Mammary epithelial cell (primary cell): ENCODE measurements at regions not wholly inside any gene's neighbourhood (a gene's known extent, or its start where the extent isn't known, plus 50 kb on each side); places are given as distances from the start of the nearest gene placed in this dataset.

ENCODE experiments used
- CTCF ChIP-seq, 2 donors: IDR thresholded peaks in 1 of 2; conservative IDR thresholded peaks in 1 of 2; 2 replicates each; pipeline ENCODE4 v1.5.1; 2011 to 2012; ENCODE audit warnings: inconsistent platforms in 2 of 2, low read length in 2 of 2, mild to moderate bottlenecking in 2 of 2, control low read depth in 1 of 2, low read depth in 1 of 2; ENCODE audit not compliant: insufficient read depth in 1 of 2; ENCODE audit errors: extremely low read depth in 1 of 2
- EZH2 ChIP-seq: IDR thresholded peaks from 2 replicates; pipeline ENCODE4 v1.6.1; 2012; ENCODE audit warnings: low read length, inconsistent platforms, borderline replicate concordance

- TF ChIP-seq CTCF (conservative IDR thresholded peaks at IDR 0.05 in 1 of 2, IDR thresholded peaks at IDR 0.05 in 1 of 2; ENCODE audit: extremely low read depth in 1 of 2, insufficient read depth in 1 of 2, low read depth in 1 of 2, low read length in 2 of 2) (no peak), EZH2 (no peak)
These were observed 130.8 kb downstream of the HMX1 start for GRCh38 chr4:8740666-8741395.
